ENCODE measurements at regions not wholly inside any gene's neighbourhood (a gene's known extent, or its start where the extent isn't known, plus 50 kb on each side); places are given as distances from the start of the nearest gene placed in this dataset.
"Not testable (repeated sequence)": the region's sequence is repeated elsewhere in the genome, so short reads cannot be mapped to it uniquely, and the experiment has no call there.

DNA sequence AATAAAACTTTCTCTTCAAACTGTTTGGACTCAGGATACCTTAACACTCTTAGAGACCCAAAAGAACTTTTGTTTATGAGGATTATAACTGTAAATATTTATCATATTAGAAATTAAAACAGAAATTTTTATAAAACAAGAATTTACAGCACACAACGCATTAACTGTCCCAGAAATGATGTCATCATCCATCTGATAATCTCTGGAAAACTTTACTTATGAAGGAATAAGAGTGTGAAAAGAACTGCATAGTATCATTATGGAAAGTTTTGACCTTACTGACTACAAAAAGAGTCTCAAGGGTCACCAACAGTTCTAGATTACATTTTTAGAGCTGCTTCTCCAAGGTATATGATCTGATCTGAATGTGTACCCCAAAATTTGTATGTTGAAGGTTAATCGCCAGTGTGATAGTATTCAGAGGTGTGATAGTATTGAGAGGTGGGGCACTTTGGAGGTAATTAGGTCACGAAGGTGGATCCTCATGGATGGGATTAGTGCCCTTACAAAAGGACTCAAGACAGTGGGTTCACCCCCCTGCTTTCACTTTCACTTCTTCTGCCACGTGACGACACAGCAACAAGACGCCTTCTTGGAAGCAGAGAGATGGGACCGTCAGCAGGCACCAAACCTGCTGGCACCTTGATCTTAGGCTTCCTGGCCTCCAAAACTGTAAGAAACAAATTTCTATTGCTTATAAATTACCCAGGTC lies 95.7 kb upstream of the NR5A2 start:
- Mint-ChIP-seq H3K4me1 (peaks cover 8% of the 10 kb centered on the region), H3K4me3 (peak overlapping the region; percentile 65), H3K27me3 (peaks cover 21% of the 10 kb centered on the region), H3K27ac (ENCODE audit: low read depth) (no peak overlapping the region), H3K9me3 (no peaks in the 10 kb centered on the region), H3K36me3 (ENCODE audit: insufficient read depth) (peaks cover 2% of the 10 kb centered on the region)
- DNase-seq (ENCODE audit: low spot score in 2 of 2), result no peak
- no peak for ATAC-seq (replicated peaks; ENCODE audit: extremely low read depth, poor library complexity, severe bottlenecking)

GRCh38 chr1:199932462-199932861 lies 95.0 kb upstream of the NR5A2 start:
- Mint-ChIP-seq H3K27me3 (peaks cover 27% of the 10 kb centered on the region), H3K27ac (ENCODE audit: low read depth) (no peak overlapping the region), H3K36me3 (ENCODE audit: insufficient read depth) (peaks cover 2% of the 10 kb centered on the region), H3K4me3 (peak overlapping the region; percentile 65), H3K9me3 (no peaks in the 10 kb centered on the region), H3K4me1 (peaks cover 8% of the 10 kb centered on the region)
- DNase-seq (ENCODE audit: low spot score in 2 of 2), result no peak
- no peak for ATAC-seq (replicated peaks; ENCODE audit: extremely low read depth, poor library complexity, severe bottlenecking)

DNA sequence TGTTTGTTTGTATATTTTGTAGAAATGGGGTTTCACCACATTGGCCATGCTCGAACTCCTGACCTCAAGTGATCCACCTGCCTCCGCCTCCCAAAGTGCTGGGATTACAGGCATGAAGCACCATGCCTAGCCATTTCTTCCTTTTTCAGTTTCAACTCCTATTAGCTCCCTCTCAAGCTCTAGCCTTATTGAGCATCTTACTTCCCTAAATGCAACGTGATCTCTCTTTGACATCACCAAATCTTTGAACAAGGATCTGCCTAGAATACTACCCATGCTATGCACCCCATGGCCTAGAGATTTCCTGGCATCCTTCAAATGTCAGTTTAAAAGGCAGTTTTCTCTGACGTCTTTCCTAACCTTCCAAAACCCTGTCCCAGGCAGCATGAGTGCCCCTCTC lies 91.1 kb upstream of the NR5A2 start:
- no peak for DNase-seq (ENCODE audit: low spot score in 2 of 2)
- Mint-ChIP-seq H3K4me3 (no peak overlapping the region), H3K36me3 (ENCODE audit: insufficient read depth) (peaks cover 2% of the 10 kb centered on the region), H3K27me3 (peaks cover 51% of the 10 kb centered on the region), H3K4me1 (peaks cover 17% of the 10 kb centered on the region), H3K27ac (ENCODE audit: low read depth) (no peak overlapping the region), H3K9me3 (no peaks in the 10 kb centered on the region)
- no peak for ATAC-seq (replicated peaks; ENCODE audit: extremely low read depth, poor library complexity, severe bottlenecking)

DNA sequence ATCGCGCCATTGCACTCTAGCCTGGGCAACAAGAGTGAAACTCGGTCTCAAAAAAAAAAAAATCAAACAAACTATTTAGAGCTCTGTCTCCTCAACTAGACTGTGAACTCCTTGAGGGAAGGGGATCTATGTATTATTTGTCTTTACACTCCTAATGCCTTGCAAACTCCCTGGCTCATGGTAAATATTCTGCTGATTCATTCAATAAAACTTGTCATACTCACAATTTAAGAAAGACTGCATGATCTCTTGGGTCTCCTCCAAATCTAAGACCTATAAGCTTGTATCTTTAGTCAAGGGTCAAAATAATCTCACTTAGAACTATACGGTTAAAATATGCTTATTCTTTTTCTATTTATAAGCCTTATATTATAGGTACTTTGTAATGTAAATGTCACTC lies 90.3 kb upstream of the NR5A2 start:
- peaks cover 51% of the 10 kb centered on the region for H3K27me3 Mint-ChIP-seq
- H3K36me3 Mint-ChIP-seq (ENCODE audit: insufficient read depth), result no peaks in the 10 kb centered on the region
- H3K9me3 Mint-ChIP-seq, result no peaks in the 10 kb centered on the region
- ATAC-seq (replicated peaks; ENCODE audit: extremely low read depth, poor library complexity, severe bottlenecking) (no peak), DNase-seq (ENCODE audit: low spot score in 2 of 2) (no peak)
- H3K4me3 Mint-ChIP-seq, result no peak overlapping the region
- H3K27ac Mint-ChIP-seq (ENCODE audit: low read depth), result no peak overlapping the region
- peaks cover 18% of the 10 kb centered on the region for H3K4me1 Mint-ChIP-seq

DNA sequence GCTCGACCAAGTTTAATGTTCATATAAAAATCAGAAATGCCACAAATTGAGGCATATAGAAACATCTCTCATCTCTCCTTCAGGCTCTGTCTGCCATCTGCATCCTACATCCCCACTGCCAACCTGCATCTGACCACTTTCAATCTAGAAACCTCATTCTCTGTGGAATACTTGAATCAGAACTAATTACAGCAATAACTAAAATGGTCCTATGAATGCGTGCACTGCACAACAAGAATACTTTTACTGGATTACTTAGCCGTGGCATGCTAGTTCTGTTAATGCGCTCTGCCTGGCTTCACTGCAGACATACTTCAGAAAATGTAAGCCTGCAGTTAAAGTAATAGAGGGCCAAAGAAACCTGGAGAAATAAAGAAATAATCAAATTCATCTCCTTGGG lies 89.8 kb upstream of the NR5A2 start:
- DNase-seq (ENCODE audit: low spot score in 2 of 2) (no peak), ATAC-seq (replicated peaks; ENCODE audit: extremely low read depth, poor library complexity, severe bottlenecking) (no peak)
- H3K27me3 Mint-ChIP-seq, result peaks cover 51% of the 10 kb centered on the region
- no peaks in the 10 kb centered on the region for H3K9me3 Mint-ChIP-seq
- H3K27ac Mint-ChIP-seq (ENCODE audit: low read depth), result no peak overlapping the region
- no peak overlapping the region for H3K4me3 Mint-ChIP-seq
- H3K36me3 Mint-ChIP-seq (ENCODE audit: insufficient read depth), result no peaks in the 10 kb centered on the region
- H3K4me1 Mint-ChIP-seq, result peaks cover 16% of the 10 kb centered on the region

- H3K36me3 Mint-ChIP-seq (ENCODE audit: insufficient read depth), result no peaks in the 10 kb centered on the region
- peaks cover 31% of the 10 kb centered on the region for H3K27me3 Mint-ChIP-seq
Observed at GRCh38 chr1:199944986-199945385, 82.5 kb upstream of the NR5A2 start.

GRCh38 chr1:199945591-199945990 lies 81.9 kb upstream of the NR5A2 start:
- Mint-ChIP-seq H3K4me3 (no peak overlapping the region), H3K27me3 (peaks cover 29% of the 10 kb centered on the region)

More at GRCh38 chr1:199944986-199945385, 82.5 kb upstream of the NR5A2 start:
- Mint-ChIP-seq H3K9me3 (no peaks in the 10 kb centered on the region), H3K27ac (ENCODE audit: low read depth) (no peak overlapping the region), H3K4me1 (peaks cover 16% of the 10 kb centered on the region), H3K4me3 (no peak overlapping the region)
- no peak for ATAC-seq (replicated peaks; ENCODE audit: extremely low read depth, poor library complexity, severe bottlenecking)
- no peak for DNase-seq (ENCODE audit: low spot score in 2 of 2)

DNA sequence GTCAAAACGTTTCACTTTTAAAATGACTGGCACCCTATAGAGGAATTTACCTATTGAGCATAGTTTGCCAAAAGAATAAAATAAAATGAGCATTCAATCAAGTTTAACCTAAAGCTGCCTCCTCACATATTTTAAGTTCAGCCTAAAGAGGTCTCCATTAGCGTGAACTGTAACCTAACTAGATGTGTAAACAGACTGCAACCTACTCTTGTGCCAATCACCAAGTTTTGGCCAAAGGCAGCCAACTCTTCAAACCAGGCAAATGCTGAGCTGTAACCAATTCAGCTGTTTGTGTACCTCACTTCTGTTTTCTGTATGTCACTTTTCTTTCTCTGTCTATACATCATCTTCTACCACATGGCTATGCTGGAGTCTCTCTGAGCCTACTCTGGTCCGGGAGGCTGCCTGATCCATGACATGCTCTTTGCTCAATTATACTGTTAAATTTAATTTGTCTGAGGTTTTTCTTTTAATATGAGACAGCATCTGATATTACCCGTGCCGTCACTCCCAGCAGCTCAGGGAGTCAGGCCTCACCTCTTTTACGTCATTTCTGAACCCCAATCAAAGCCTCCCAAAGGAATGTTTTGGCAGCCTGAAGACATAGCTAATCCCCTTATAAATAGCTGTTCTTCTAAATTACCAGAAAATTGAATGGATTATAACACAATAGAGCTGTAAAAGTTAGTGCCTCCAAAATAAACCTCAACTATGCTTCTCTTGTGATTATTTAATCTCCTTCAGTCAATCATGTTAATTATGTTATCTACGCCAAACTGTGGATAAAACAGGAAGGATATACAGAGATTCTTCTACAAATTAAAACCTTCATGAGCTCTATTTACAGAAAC lies 81.0 kb upstream of the NR5A2 start:
- H3K27ac Mint-ChIP-seq (ENCODE audit: low read depth), result no peak overlapping the region
- peaks cover 36% of the 10 kb centered on the region for H3K27me3 Mint-ChIP-seq
- no peak for DNase-seq (ENCODE audit: low spot score in 2 of 2)
- H3K4me1 Mint-ChIP-seq, result peaks cover 7% of the 10 kb centered on the region
- no peak overlapping the region for H3K4me3 Mint-ChIP-seq
- ATAC-seq (replicated peaks; ENCODE audit: extremely low read depth, poor library complexity, severe bottlenecking), result no peak
- H3K36me3 Mint-ChIP-seq (ENCODE audit: insufficient read depth), result no peaks in the 10 kb centered on the region
- no peaks in the 10 kb centered on the region for H3K9me3 Mint-ChIP-seq

More at GRCh38 chr1:199945591-199945990, 81.9 kb upstream of the NR5A2 start:
- Mint-ChIP-seq H3K9me3 (no peaks in the 10 kb centered on the region), H3K36me3 (ENCODE audit: insufficient read depth) (no peaks in the 10 kb centered on the region), H3K27ac (ENCODE audit: low read depth) (no peak overlapping the region), H3K4me1 (peaks cover 16% of the 10 kb centered on the region)
- DNase-seq (ENCODE audit: low spot score in 2 of 2) (no peak), ATAC-seq (replicated peaks; ENCODE audit: extremely low read depth, poor library complexity, severe bottlenecking) (no peak)

- H3K4me3 Mint-ChIP-seq, result no peak overlapping the region
- no peaks in the 10 kb centered on the region for H3K36me3 Mint-ChIP-seq (ENCODE audit: insufficient read depth)
- no peak for DNase-seq (ENCODE audit: low spot score in 2 of 2)
- no peak overlapping the region for H3K27ac Mint-ChIP-seq (ENCODE audit: low read depth)
- H3K9me3 Mint-ChIP-seq, result no peaks in the 10 kb centered on the region
- no peaks in the 10 kb centered on the region for H3K4me1 Mint-ChIP-seq
- no peak for ATAC-seq (replicated peaks; ENCODE audit: extremely low read depth, poor library complexity, severe bottlenecking)
- H3K27me3 Mint-ChIP-seq, result peaks cover 43% of the 10 kb centered on the region
Observed at GRCh38 chr1:199948587-199949280, 78.8 kb upstream of the NR5A2 start.

DNA sequence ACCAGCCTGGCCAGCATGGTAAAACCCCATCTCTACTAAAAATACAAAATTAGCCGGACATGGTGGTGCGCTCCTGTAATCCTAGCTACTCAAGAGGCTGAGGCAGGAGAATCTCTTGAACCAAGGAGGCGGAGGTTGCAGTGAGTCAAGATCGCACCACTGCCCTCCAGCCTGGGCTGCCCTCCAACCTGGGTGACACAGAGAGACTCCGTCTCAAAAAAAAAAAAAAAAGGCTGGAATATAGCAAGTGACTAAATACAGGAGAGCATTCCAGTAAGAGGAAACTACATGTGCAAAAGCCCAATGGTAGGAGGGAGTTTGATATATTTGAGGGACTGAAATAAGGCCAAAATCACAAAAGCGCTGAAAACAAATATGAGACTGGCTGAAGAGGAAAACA lies 76.5 kb upstream of the NR5A2 start:
- peaks cover 27% of the 10 kb centered on the region for H3K27me3 Mint-ChIP-seq
- H3K9me3 Mint-ChIP-seq; H3K36me3 Mint-ChIP-seq (ENCODE audit: insufficient read depth); H3K4me3 Mint-ChIP-seq; ATAC-seq (replicated peaks; ENCODE audit: extremely low read depth, poor library complexity, severe bottlenecking); H3K4me1 Mint-ChIP-seq; H3K27ac Mint-ChIP-seq (ENCODE audit: low read depth); DNase-seq (ENCODE audit: low spot score in 2 of 2): not testable (repeated sequence)

- Mint-ChIP-seq H3K36me3 (ENCODE audit: insufficient read depth) (no peaks in the 10 kb centered on the region), H3K9me3 (no peaks in the 10 kb centered on the region), H3K27me3 (peaks cover 27% of the 10 kb centered on the region), H3K4me1 (no peaks in the 10 kb centered on the region), H3K27ac (ENCODE audit: low read depth) (no peak overlapping the region), H3K4me3 (no peak overlapping the region)
- ATAC-seq (replicated peaks; ENCODE audit: extremely low read depth, poor library complexity, severe bottlenecking) (no peak), DNase-seq (ENCODE audit: low spot score in 2 of 2) (no peak)
Observed at GRCh38 chr1:199953651-199954050, 73.9 kb upstream of the NR5A2 start.

DNA sequence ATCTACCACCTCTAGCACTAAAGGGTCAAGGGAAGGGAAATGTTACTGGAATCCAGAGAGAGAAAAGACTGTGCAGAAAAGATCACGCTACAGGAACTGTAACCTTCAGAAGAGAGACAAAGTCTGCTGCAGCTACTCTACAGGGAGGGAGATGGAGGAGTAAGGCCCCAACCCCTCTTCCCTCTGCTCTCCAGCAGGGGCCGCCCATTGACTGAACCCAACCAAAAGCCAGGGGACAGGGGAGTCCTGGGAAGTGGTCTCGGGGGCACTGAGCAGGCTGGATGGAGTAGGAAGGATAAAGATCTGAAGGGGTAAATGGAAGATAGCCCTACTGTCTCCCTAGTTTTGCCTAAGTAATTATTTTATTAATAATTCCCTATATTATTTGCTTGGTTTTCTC lies 72.8 kb upstream of the NR5A2 start:
- ATAC-seq (replicated peaks; ENCODE audit: extremely low read depth, poor library complexity, severe bottlenecking) (no peak), DNase-seq (ENCODE audit: low spot score in 2 of 2) (no peak)
- no peak overlapping the region for H3K4me3 Mint-ChIP-seq
- no peaks in the 10 kb centered on the region for H3K9me3 Mint-ChIP-seq
- H3K36me3 Mint-ChIP-seq (ENCODE audit: insufficient read depth), result no peaks in the 10 kb centered on the region
- peaks cover 27% of the 10 kb centered on the region for H3K27me3 Mint-ChIP-seq
- H3K4me1 Mint-ChIP-seq, result no peaks in the 10 kb centered on the region
- H3K27ac Mint-ChIP-seq (ENCODE audit: low read depth), result no peak overlapping the region
